ENCODE measurements at regions not wholly inside any gene's neighbourhood (a gene's known extent, or its start where the extent isn't known, plus 50 kb on each side); places are given as distances from the start of the nearest gene placed in this dataset.

DNA sequence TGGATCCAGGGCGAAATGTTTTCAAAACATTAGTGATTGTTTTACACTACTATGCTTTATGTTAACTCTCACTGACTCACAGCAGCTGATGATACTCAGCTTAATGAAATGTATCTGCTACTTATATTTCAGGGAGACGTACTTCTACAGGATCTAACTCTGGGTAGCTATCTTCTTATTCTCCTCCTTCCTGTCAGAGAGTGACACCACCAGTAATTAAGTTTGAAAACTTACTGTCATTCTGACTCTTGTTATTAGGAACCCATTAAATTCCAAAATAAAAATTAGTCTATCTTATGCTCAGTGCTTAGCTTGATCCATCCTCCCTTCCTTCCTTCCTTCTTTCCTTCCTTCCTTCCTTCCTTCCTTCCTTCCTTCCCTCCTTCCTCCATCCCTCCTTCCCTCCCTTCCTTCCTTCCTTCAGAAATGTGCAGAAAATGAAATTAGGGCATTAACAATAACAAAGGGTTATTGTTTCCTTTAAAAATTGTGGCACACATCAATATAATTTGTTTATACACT, 441.1 kb downstream of the MEIS1 start:
- DNase-seq, result no peak

DNA sequence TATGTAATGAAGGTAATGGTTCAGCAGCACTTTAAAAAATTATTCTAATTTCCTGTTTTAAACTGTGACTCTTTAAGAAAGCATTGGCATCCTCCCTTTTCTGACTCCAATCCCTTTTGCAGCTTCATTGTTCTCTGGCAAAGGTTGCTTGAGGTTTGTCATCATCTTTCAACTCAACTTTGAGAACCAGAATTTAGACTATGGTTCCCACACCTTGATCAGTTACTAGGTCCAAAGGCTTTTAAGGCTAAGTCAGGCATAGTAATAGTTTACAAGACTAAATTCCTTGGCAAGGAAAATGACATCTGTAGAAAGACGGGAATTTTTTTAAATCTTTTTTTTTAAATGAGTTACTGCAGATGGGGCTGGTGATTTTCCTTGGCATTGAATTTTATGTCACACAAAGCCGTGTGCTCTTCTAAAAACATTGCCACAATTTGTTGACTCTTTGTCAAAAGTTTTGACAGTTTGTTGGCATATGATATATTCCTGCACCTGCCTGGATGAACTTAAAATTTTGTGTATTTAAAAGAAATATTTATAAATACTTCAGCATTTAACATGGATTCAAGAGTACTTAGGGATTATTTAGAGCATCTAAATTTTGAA, 451.0 kb downstream of the MEIS1 start:
- no peak for DNase-seq
- intact Hi-C loops (cut with DNase I), result no loop called here

More for the DNA sequence above, 441.1 kb downstream of the MEIS1 start:
- intact Hi-C loops (cut with DNase I), result no loop called here

DNA sequence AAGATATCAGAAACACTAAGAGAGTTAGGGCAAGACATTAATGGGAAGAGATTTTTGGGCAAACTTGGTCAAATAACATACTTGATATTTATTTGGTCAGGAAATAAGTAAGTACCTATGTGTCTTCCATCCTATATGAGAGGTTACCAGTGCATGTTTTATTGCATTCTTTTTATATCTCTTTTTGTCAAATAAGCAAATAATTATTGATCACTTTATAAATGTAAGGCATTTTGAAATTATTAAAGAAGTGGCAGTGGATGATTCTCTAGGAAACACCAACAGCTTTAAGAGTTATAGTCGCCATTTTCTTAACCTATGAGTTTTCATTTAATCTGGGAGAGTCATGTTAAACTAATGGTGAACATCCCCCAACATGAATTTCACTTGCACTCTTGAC, 453.3 kb downstream of the MEIS1 start:
- DNase-seq, result no peak
- intact Hi-C loops (cut with DNase I), result no loop called here

DNA sequence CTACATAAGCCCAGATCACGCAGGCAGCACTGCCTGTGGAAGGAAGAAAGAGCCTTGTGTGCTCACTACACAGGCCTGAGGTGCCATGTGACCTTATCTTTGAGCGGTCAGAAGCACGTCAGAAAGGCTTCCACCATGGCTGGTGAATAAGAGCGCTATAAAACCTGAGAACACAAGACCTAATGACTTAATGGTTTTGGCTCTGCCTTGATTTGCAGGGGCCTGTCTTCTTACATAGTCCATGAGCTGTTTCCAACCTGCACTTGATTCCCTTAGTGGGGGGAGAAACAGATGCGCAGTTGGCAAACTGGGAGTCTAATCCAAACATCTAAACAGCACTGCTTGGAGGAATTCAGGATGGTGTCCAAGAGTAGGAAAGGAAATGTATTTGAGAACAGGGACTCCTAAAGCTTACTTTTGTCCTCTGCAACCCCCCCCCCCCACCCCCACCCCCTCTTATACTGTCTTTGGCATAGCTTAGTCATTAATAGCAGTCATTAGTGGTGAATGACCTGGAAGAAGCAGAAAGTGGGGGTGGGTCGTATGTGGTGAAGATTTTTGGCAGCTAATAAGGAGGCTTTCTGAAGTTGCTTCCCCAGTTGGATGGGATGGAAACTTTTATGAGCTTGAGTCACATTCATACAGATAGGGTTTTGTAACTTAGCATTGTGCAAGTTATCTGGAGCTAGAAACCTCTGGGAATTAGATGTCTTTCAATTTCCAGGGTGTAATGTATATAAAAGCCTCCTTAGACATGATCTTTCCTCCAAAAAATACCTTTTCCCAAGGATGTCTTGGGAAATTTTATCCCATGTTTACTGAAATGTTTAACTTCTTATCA, 454.1 kb downstream of the MEIS1 start:
- intact Hi-C loops (cut with DNase I), result no loop called here

DNA sequence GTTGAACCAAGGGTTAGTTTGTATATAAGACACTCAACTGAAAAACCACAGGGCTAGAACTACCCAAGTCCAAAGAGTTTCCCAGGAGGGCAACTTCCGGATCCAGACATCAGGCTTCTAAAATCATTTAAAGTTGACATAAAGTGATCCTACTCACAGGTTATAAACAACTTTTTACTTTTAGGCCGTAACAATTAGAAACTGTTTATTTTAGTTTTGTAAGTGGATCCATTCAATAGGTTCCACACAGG, 454.6 kb downstream of the MEIS1 start:
- intact Hi-C loops (cut with DNase I), result no loop called here
- DNase-seq, result no peak

More for the DNA sequence above, 454.1 kb downstream of the MEIS1 start:
- DNase-seq, result no peak

DNA sequence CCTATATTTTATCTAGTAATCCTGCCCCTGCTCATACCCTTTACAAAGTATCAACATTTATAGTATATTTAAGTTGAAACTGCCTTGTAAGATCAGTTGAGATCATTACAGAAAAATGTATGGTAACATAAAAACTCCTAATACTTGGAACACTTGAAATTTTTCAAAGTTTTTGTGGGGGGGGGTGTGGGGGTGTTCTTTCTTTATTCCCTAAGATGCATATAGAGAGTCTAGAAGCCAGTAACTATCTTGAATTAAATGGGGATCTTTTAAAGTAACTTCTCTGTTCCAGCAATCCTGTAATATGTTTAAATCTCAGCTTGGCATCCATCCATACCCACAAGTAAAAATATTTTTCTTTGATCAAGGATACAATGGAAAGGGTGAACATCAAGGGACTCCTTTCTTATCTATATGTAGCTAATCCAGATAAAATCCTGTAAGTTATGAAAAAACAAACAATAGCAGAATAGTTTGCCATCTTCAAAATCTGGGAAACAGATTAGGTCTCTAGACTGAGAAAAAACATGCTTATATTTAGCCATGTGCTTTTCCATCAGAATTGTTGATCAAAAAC, 455.3 kb downstream of the MEIS1 start:
- intact Hi-C loops (cut with DNase I), result no loop called here
- no peak for DNase-seq

DNA sequence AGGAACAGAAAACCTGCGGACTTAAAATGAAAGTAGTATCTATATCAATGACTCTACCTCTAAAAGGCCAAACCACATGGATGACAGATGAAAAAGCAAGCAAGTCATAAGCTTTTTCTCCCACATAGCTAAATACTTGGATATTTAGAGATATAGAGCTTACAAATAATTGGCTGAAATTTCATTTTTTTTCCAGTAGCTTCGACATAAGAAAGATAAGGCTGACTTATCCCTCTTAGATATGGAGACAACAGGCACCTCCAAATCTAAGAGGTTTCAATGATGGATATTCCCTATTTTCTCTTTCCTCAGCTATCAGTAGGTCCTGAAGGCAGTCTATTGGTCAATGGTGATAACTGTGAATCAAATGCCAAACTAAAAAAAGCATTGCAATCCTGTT, 460.3 kb downstream of the MEIS1 start:
- intact Hi-C loops (cut with DNase I), result no loop called here
- no peak for DNase-seq

DNA sequence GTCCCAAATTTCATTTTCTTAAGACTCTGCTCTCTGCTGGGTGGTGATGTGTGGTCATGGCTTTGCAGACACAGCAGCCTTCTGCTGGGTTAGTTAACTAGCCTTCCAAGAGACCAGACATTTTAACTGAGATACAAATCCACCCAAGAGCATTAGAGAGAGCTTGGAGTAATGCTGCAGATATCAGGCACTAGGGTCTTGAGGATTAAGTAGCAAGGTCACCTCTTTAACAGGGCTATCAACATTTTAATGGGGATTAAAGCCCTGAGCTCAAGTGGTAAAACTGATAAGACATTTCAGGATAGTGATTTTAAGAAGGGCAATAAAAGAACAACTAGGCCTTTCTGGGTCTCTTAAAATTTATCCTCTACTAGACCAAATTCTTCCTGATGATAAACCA, 461.2 kb downstream of the MEIS1 start:
- DNase-seq, result no peak
- intact Hi-C loops (cut with DNase I), result no loop called here

DNA sequence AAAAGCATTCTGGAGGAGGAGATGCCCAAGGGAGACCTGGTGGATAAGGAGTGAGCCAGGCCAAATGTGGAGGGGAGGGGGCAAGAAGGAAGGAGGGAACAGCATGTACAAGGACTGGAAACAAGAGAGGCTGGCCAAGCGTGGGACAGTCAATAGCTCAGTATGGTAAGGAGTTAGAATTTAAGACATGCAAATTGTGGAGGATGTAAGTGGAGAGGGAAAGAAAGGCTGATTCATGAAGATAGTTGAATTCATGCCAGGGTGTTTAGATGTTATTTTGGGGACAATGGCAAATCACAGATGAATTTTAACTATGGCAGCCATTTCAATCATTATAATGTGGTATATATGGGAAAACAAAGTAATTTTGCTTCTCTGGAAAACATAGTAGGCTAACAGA, 462.3 kb downstream of the MEIS1 start:
- no peak for DNase-seq
- intact Hi-C loops (cut with DNase I), result no loop called here

DNA sequence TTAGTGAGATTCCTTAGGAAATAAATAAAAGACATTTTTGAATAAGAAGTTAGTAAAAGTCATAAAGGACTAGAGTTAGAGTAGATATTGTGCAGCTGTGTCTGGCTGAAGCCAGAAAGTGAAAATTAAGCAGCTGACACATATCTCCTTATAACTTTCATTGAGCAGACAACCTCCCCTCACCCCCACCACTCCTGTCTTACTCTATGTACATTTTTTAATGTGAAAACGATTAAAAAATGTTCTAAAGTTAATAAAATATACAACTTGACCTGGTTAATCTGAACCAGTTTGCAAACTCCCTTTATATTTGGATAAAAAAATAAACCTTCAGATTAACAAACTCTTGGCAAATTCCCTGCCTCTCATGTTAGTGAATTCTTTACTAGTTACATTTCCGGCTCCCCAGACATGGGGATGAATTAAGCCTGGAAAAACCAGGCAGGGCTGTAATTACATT, 462.8 kb downstream of the MEIS1 start:
- intact Hi-C loops (cut with DNase I), result no loop called here
- no peak for DNase-seq

DNA sequence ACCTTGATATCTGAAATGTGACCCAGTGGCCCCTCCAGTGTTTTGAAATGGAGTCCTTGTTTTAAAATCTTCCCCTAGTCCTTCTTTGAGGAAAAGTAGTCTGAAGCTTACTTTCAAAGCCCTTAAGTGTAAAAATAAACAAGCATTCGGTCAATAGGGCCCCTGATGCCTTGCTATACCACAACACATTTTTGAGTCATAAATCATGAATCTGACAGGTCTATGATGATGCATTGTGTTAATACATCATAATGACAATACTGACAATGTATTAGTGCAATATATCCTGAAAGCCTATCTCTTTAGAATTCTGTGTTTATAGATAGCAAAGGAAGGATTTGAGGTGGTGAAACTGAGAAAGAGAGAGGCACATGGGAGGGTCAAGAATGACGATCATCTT, 464.2 kb downstream of the MEIS1 start:
- DNase-seq, result no peak
- intact Hi-C loops (cut with DNase I), result no loop called here

DNA sequence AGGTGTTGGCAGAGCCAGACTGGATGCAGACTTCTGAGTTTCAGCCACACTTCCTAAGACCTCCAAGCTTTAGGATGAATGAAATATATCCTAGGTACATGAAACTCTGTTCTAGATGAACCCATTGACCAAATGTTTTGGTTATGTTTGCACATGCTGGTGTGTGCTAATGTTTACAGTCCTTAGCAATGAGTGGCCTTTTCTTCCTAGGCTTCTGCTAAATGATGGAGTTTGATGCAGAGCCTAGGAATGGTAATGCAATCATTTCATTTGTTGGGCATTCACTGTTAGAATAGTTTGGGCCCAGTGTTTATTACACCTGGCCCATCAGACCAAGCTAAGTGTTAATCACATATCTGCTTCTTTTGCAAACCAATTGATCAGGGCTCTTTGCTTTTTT, 464.7 kb downstream of the MEIS1 start:
- DNase-seq, result no peak
- intact Hi-C loops (cut with DNase I), result no loop called here

DNA sequence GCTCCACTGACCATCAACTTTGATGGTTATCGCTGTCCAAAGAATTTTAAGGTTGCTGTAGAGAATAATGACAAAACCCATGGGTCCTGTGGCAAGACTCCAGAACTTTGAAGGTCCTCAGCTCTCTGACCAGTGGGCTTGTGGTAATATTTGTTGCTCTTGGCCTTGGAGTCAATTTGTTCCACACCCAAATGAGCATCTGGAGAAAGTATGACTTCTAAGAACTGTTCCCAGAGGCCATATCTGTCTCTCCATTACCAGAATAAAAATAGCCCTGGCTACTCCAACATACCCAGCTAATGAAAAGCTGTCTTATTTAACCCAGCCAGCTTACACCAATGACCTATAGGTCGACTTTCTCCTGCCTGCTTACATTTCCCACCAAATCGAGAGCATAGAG, 466.4 kb downstream of the MEIS1 start:
- no peak for DNase-seq
- intact Hi-C loops (cut with DNase I), result no loop called here

DNA sequence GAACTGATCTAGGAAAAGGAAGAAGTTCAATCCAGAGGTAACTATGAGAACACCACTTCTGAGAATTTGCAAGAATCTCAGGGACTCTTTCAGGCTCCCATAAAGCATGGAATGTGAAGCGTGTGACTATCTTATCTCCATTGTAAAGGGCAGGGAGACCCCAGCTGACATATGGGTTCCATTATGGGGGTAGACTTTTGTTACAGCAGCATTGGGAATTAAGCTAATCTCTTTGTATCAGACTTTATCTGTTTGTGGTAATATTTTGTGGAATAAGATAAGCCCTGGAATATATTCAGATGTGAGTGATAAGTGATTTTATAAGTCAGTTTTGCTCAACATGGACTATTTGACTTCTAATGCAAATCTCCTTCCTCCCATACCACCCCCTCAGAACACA, 468.3 kb downstream of the MEIS1 start:
- intact Hi-C loops (cut with DNase I), result no loop called here
- DNase-seq, result no peak

DNA sequence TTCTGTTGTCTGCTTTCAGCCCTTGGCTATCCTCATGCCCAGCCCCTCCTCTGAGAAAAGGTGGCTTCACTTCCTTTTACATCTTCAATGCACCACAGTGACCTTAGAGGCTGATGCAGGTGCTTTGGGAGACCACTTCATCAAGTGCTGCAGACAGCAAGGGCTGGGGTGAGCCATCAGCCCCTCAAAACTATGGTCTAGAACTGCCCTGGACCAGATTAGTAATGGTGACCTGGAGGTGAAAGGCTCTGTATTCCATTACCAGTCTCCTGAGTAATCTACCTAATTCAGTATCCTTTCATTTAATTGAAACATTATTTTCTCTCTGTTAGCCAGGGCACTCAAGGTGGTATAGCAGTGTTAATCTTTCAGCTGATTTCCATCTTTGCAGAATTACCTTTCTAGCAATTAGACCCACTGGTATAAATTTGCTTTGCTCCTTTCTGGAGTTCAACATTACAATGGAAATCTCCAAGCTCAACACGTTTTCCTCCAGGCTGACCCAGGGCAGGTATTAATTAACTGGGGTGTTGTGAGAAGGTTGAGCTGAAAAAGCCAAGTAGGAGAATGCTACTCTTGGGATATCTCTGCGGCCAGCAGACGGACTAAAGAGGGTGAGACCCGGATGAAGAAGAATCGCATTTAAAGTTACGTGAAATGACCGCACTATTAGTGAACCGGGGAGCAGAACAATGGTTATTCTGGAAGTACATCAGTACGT, 469.0 kb downstream of the MEIS1 start:
- intact Hi-C loops (cut with DNase I), result no loop called here
- DNase-seq, result no peak

DNA sequence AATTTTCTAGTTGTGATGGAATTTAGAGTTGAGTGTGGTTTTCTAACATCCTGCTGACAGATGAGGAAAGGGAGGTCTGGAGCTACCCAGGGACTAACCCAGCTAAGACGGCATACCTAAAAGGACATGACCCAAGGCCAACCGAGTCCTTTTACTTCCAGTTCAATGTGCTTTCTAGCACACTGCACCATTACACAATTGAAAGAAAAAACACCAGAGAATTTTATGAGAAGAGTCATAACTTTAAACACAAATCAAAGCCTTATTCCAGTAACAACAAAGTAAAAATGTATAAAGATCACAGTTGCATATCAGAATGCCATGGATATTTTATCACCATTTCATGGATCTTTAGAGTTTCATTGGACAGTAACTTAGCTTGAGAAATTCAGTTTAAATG, 480.3 kb downstream of the MEIS1 start:
- intact Hi-C loops (cut with DNase I), result no loop called here
- DNase-seq, result no peak

DNA sequence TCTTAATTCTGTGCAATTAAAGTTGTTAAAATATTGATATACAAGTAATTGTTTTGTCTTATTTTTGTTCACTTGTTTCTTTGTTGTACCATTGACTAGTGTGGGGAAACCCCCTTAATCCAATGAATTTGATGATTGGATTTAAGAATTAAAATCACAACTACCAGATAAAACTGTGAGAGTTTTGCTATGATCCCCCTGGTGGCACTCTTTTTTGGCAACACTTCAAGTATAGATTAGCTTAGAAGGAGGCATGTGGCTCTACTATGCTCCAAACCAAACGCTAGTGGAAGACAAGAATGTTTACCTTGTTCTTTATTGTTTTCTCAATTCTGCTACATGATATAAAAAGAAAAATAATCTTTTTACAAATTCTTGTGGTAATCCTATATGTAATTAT, 477.8 kb upstream of the ETAA1 start:
- intact Hi-C loops (cut with DNase I), result no loop called here
- no peak for DNase-seq

DNA sequence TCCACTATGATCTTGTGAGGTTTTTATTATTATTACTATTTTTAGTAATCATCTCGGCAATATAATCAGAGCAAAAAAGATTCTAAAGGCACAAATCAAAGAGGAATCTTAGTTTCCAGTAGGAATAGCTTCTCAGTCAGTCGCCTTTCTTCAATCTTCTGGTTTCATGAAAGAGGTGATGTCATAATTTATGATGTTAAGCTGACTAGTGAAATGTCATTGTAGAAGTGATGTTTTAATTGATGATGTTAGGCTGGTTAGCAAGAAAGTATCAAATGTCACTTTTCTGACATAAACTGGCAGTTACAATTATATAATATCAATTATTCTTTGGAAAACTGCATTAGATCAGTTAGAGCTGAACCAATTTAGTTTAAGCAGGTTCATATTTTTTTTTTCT, 476.7 kb upstream of the ETAA1 start:
- no peak for DNase-seq
- intact Hi-C loops (cut with DNase I), result no loop called here

DNA sequence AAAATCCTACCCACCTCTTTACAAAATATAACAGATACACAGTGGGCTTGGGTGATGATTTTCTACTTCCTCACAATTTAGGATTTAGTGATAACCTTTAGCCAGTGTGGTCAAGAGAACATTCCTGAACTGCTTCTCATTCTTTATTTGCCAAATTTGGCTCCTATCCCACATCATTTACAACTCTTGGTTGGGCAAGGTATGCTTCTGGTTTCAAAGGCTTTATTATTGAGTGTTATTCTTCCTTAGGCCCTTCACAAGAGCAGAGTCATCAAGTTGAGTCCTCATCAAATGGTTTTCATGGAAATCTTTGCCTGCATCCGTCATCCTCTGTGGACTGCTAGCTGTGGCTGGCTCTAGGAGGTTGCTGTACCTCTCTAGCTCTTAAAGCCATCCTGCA, 472.0 kb upstream of the ETAA1 start:
- intact Hi-C loops (cut with DNase I), result no loop called here
- no peak for DNase-seq

DNA sequence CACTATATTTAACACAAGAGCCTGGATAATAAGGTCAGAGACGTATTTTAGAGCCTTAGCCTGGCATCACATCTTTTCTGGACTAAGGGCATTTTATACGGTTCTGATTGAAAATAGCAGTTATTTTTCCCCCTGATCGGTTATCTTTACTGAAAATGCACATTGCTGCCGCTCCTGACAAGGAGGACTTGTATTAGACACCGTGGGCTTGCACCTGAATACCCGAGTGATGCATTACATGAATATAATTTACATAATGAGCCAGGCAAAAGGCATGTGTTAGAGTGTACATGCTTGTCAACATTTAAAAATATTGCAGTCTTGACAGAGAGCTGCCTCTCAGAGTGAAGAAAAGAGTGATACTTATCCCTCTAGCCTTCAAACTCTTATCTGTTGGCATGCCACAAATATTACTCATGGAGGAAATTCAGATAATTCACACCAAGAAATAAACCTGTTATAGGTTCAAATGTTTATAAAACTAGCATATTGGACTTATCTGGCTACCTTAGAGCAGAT, 470.5 kb upstream of the ETAA1 start:
- DNase-seq, result no peak
- intact Hi-C loops (cut with DNase I), result no loop called here
